ENCODE measurements at regions not wholly inside any gene's neighbourhood (a gene's known extent, or its start where the extent isn't known, plus 50 kb on each side); places are given as distances from the start of the nearest gene placed in this dataset.

DNA sequence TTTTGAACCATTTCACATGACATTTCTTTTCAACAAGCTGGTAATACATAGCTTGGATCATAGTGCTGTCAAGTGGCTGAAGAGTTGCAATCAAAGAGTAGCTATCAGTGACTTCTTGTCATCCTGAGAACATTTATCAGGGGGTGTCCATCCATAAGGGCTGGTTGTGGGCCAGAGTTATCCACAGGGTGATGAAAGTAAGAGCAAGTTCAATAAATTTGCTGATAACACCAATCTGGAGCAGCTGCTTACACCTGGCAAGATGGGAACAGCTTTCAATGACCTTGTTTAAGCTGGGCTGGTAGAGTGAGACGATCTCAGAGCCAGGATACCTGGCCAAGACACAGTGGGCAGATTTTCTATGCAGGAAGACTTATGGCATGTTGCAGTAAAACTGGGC, 96.3 kb upstream of the IMMP2L start:
- no peak overlapping the region for H3K27ac ChIP-seq (ENCODE audit: low read depth, low read length)
- CTCF ChIA-PET (ENCODE audit: partially characterized antibody), result interaction anchor here (1.3 kb wide), 1 partner anchor 14 kb away, joined by 4 read pairs; no protein-coding TSS in a partner anchor
- H2AK5ac ChIP-seq (ENCODE audit: low read depth, low read length), result no peak overlapping the region
- no peak overlapping the region for H3K23ac ChIP-seq (ENCODE audit: insufficient read length)
- H3K18ac ChIP-seq (ENCODE audit: extremely low read depth, low read length), result no peak overlapping the region
- H2BK12ac ChIP-seq (ENCODE audit: low read depth, low read length), result no peak overlapping the region
- H3K4ac ChIP-seq (replicated peaks; ENCODE audit: insufficient read length, low read depth, low read length), result no peak overlapping the region
- H2AFZ ChIP-seq (ENCODE audit: low read length), result no peak overlapping the region
- no peak overlapping the region for H3K9ac ChIP-seq (replicated peaks in 1 of 4; ENCODE audit: extremely low read depth in 1 of 4, low read depth in 3 of 4, low read length in 3 of 4)
- no peak overlapping the region for H4K91ac ChIP-seq (replicated peaks; ENCODE audit: insufficient read length, low read length)
- no peak overlapping the region for H2BK15ac ChIP-seq (ENCODE audit: low read length)
- H4K8ac ChIP-seq (ENCODE audit: extremely low read depth, insufficient read depth, low read length), result no peak overlapping the region
- no peak for DNase-seq (ENCODE audit: low read depth in 1 of 2, low spot score in 2 of 2)
- H2BK120ac ChIP-seq (replicated peaks; ENCODE audit: low read depth, low read length), result no peak overlapping the region
- H2BK20ac ChIP-seq (ENCODE audit: low read length), result no peak overlapping the region
- no peaks in the 10 kb centered on the region for H3K36me3 ChIP-seq (ENCODE audit: control insufficient read depth in 2 of 4, insufficient read depth in 4 of 4, low read length in 3 of 4)
- no peak for TF ChIP-seq SIN3A (conservative IDR thresholded peaks at IDR 0.05 in 1 of 2, IDR thresholded peaks at IDR 0.05 in 1 of 2; ENCODE audit: low read depth in 1 of 2, low read length in 2 of 2)
- TF ChIP-seq KDM1A (IDR thresholded peaks at IDR 0.05; ENCODE audit: borderline replicate concordance, low read length), result no peak
- TF ChIP-seq HDAC2 (IDR thresholded peaks at IDR 0.05; ENCODE audit: borderline replicate concordance in 1 of 2, low read depth in 2 of 2, low read length in 2 of 2), result no peak
- no peak for TF ChIP-seq SIRT6 (IDR thresholded peaks at IDR 0.05; ENCODE audit: low read length)
- no peak for TF ChIP-seq POLR2A (IDR thresholded peaks at IDR 0.05; ENCODE audit: control extremely low read depth in 1 of 2, low read depth in 2 of 2, low read length in 2 of 2)
- no peak for TF ChIP-seq TBP (IDR thresholded peaks at IDR 0.05; ENCODE audit: low read depth, low read length)
- no peak for TF ChIP-seq YY1 (IDR thresholded peaks at IDR 0.05; ENCODE audit: low read depth, low read length)
- no peak for TF ChIP-seq CTBP2 (IDR thresholded peaks at IDR 0.05; ENCODE audit: borderline replicate concordance, insufficient read depth, insufficient read length, low read length)
- H3K23me2 ChIP-seq (ENCODE audit: low read depth, low read length), result no peaks in the 10 kb centered on the region
- no peak overlapping the region for H3K4me2 ChIP-seq (ENCODE audit: insufficient read depth in 1 of 2, low read depth in 2 of 2, low read length in 2 of 2)
- no peak overlapping the region for H2BK5ac ChIP-seq (ENCODE audit: low read depth, low read length)
- H3K4me1 ChIP-seq (replicated peaks in 1 of 4; ENCODE audit: control insufficient read depth in 3 of 4, insufficient read depth in 4 of 4, low read length in 3 of 4), result no peaks in the 10 kb centered on the region
- no peaks in the 10 kb centered on the region for H3K9me3 ChIP-seq (ENCODE audit: insufficient read depth in 2 of 2, low read depth in 1 of 2, low read length in 1 of 2)
- no peaks in the 10 kb centered on the region for H3K27me3 ChIP-seq (replicated peaks in 1 of 4; ENCODE audit: control insufficient read depth in 3 of 4, extremely low read depth in 1 of 4, insufficient read depth in 3 of 4, low read length in 3 of 4)
- H4K5ac ChIP-seq (ENCODE audit: insufficient read length, low read depth, low read length), result no peak overlapping the region
- POLR2A ChIA-PET (ENCODE audit: partially characterized antibody), result no interaction called here
- no peak overlapping the region for H3K56ac ChIP-seq (replicated peaks; ENCODE audit: insufficient read length, low read depth, low read length)
- no peak overlapping the region for H3K4me3 ChIP-seq (ENCODE audit: extremely low read depth in 1 of 4, insufficient read depth in 2 of 4, low read depth in 3 of 4, low read length in 4 of 4)
- H3K79me2 ChIP-seq (ENCODE audit: control insufficient read depth in 1 of 2, insufficient read depth in 2 of 2, low read length in 2 of 2), result no peaks in the 10 kb centered on the region
- 92% methylated on average over 1 of the region's 1 CpG; no CpG with 5 or more reads in 1 of the 2 experiments for WGBS, 2 experiments (ENCODE audit: extremely low coverage in 1 of 2, insufficient coverage in 1 of 2, insufficient read length in 1 of 2, insufficient replicate concordance in 2 of 2, low coverage in 1 of 2, low lambda C conversion rate in 2 of 2, missing lambda C conversion rate in 1 of 2)
- no peak for FAIRE-seq
- H3K14ac ChIP-seq (ENCODE audit: insufficient read length), result no peak overlapping the region
- no peaks in the 10 kb centered on the region for H3K79me1 ChIP-seq (ENCODE audit: low read depth, low read length)
- H4K20me1 ChIP-seq (replicated peaks in 1 of 2; ENCODE audit: control insufficient read depth in 1 of 2, insufficient read depth in 2 of 2, low read length in 2 of 2), result no peaks in the 10 kb centered on the region

All from H1 (cell line).